ENCODE measurements at regions not wholly inside any gene's neighbourhood (a gene's known extent, or its start where the extent isn't known, plus 50 kb on each side); places are given as distances from the start of the nearest gene placed in this dataset.

DNA sequence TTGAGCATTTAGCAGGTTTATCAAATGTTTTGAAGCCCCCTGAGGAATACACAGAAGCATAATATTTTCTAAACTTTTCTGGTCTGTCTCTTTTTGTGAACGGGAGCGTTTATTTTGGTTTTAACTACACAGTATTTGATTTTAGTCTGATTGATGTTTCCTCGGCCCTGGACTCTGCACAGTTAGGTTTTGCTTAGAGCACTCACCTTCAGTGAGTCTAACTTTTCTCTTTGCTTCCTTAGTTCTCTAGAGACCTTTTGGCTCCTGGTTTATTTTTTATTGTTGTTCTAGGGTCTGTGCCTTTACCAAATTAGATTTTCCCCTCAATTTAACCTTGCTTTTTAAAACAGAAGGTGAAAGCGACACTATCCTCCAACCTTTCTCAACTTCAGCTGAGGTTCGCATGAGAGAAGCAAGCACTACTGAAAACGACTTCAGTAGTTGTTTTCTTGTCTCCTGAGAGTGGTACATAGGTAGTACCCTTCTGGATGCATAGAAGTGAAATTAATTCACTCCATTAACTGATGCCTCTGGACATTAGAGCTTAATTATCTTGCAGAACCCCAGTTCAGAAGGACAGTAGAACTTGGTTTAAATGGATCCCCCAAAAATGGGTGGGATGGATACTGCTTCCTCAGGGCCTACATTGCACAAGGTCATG lies 166.7 kb upstream of the ELL2 start:
- no peaks in the 10 kb centered on the region for H3K79me2 ChIP-seq (ENCODE audit: insufficient read depth)
- H3K4me1 ChIP-seq (ENCODE audit: control insufficient read depth in 1 of 2, insufficient read depth in 2 of 2, low read depth in 1 of 2, low read length in 1 of 2): peaks cover 0 to 30% of the 10 kb centered on the region in 2 experiments; a peak in 2 of 4 replicates
- DNase-seq: no peak
- peaks cover 18% of the 10 kb centered on the region for H3F3A ChIP-seq (replicated peaks; ENCODE audit: insufficient read depth)
- ChIA-PET CTCF (no interaction called here), POLR2A (no interaction called here)
- no peak overlapping the region for H2AFZ ChIP-seq (ENCODE audit: low read depth)
- peak overlapping the region in 1 of 2 experiments; percentile 60; a peak in 1 of 4 replicates for H3K27ac ChIP-seq (ENCODE audit: low read depth in 2 of 2, low read length in 1 of 2)
- H3K36me3 ChIP-seq (replicated peaks in 1 of 2; ENCODE audit: control insufficient read depth in 1 of 2, insufficient read depth in 2 of 2, low read length in 1 of 2): no peaks in the 10 kb centered on the region
- no peaks in the 10 kb centered on the region for H4K20me1 ChIP-seq (ENCODE audit: insufficient read depth)
- H3K9me3 ChIP-seq: no peaks in the 10 kb centered on the region
- no peaks in the 10 kb centered on the region for H3K27me3 ChIP-seq (ENCODE audit: insufficient read depth)
- 0 out of 2 replicates have a peak overlapping the region, but pooled peaks have one; percentile 8 for H3K4me2 ChIP-seq
- no peaks in the 10 kb centered on the region for H3K9me2 ChIP-seq
- WGBS (ENCODE audit: low lambda C conversion rate): 89% methylated on average over 6 of the region's 6 CpGs
- no peak overlapping the region for H3K9ac ChIP-seq
- TF ChIP-seq NFIC (IDR thresholded peaks at IDR 0.05; ENCODE audit: borderline replicate concordance): no peak
- no peak overlapping the region for H3K4me3 ChIP-seq (ENCODE audit: low read depth in 2 of 2, low read length in 1 of 2)

DNA sequence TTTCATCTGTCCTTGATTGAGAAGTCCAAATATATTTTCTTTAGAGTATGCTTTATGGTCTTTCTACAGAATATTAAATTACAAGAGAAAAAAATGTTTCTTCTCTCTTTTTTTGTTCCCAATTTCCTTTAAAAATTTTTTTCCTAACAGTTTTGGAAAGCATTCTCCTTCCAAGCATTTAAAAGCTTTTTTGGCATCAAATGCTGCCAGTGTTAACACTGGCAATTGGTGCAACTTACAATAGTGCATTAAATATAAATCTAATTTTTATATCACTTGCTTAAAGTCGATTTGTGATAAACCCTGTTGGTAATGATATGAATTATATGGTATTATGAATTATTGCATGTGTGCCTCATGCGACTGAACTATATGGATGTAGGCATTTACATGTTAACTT lies 165.9 kb upstream of the ELL2 start:
- no peak overlapping the region; the same call in none of the 2 replicates for H2AFZ ChIP-seq (ENCODE audit: low read depth)
- peaks cover 18% of the 10 kb centered on the region for H3F3A ChIP-seq (replicated peaks; ENCODE audit: insufficient read depth)
- no peaks in the 10 kb centered on the region for H3K36me3 ChIP-seq (replicated peaks in 1 of 2; ENCODE audit: control insufficient read depth in 1 of 2, insufficient read depth in 2 of 2, low read length in 1 of 2)
- WGBS (ENCODE audit: low lambda C conversion rate): 53% methylated on average over 2 of the region's 2 CpGs
- POLR2A ChIA-PET: no interaction called here
- peak overlapping the region; percentile 8; the same call in 1 of the 2 replicates for H3K4me2 ChIP-seq
- H3K79me2 ChIP-seq (ENCODE audit: insufficient read depth): no peaks in the 10 kb centered on the region
- CTCF ChIA-PET: no interaction called here
- no peaks in the 10 kb centered on the region for H3K9me3 ChIP-seq
- H4K20me1 ChIP-seq (ENCODE audit: insufficient read depth): no peaks in the 10 kb centered on the region
- H3K27ac ChIP-seq (ENCODE audit: low read depth in 2 of 2, low read length in 1 of 2): peak overlapping the region; percentile 27 to 60; a peak in 2 of 4 replicates
- peaks cover 0 to 30% of the 10 kb centered on the region in 2 experiments; a peak in 2 of 4 replicates for H3K4me1 ChIP-seq (ENCODE audit: control insufficient read depth in 1 of 2, insufficient read depth in 2 of 2, low read depth in 1 of 2, low read length in 1 of 2)
- H3K27me3 ChIP-seq (ENCODE audit: insufficient read depth): no peaks in the 10 kb centered on the region
- no peak overlapping the region for H3K4me3 ChIP-seq (ENCODE audit: low read depth in 2 of 2, low read length in 1 of 2)
- no peak for TF ChIP-seq GATA2 (CRISPR knock-in tag; IDR thresholded peaks at IDR 0.05)
- no peak for TF ChIP-seq TAF1 (IDR thresholded peaks at IDR 0.05; ENCODE audit: borderline replicate concordance, low read depth, low read length)
- no peak for TF ChIP-seq GABPA (IDR thresholded peaks at IDR 0.05; ENCODE audit: low read depth)
- TF ChIP-seq, protein P1, sequence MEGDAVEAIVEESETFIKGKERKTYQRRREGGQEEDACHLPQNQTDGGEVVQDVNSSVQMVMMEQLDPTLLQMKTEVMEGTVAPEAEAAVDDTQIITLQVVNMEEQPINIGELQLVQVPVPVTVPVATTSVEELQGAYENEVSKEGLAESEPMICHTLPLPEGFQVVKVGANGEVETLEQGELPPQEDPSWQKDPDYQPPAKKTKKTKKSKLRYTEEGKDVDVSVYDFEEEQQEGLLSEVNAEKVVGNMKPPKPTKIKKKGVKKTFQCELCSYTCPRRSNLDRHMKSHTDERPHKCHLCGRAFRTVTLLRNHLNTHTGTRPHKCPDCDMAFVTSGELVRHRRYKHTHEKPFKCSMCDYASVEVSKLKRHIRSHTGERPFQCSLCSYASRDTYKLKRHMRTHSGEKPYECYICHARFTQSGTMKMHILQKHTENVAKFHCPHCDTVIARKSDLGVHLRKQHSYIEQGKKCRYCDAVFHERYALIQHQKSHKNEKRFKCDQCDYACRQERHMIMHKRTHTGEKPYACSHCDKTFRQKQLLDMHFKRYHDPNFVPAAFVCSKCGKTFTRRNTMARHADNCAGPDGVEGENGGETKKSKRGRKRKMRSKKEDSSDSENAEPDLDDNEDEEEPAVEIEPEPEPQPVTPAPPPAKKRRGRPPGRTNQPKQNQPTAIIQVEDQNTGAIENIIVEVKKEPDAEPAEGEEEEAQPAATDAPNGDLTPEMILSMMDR (IDR thresholded peaks at IDR 0.05): no peak
- no peak for TF ChIP-seq MXI1 (IDR thresholded peaks at IDR 0.05; ENCODE audit: low read depth, low read length)
- TF ChIP-seq NRF1 (IDR thresholded peaks at IDR 0.05; ENCODE audit: low read depth, low read length): no peak
- TF ChIP-seq TEAD4 (IDR thresholded peaks at IDR 0.05; ENCODE audit: borderline replicate concordance, insufficient read depth): no peak
- TF ChIP-seq ELF1 (IDR thresholded peaks at IDR 0.05): no peak
- TF ChIP-seq JUND (IDR thresholded peaks at IDR 0.05): no peak
- TF ChIP-seq TCF12 (IDR thresholded peaks at IDR 0.05): no peak
- TF ChIP-seq, protein P2, sequence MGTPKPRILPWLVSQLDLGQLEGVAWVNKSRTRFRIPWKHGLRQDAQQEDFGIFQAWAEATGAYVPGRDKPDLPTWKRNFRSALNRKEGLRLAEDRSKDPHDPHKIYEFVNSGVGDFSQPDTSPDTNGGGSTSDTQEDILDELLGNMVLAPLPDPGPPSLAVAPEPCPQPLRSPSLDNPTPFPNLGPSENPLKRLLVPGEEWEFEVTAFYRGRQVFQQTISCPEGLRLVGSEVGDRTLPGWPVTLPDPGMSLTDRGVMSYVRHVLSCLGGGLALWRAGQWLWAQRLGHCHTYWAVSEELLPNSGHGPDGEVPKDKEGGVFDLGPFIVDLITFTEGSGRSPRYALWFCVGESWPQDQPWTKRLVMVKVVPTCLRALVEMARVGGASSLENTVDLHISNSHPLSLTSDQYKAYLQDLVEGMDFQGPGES (IDR thresholded peaks at IDR 0.05; ENCODE audit: low read depth, low read length): no peak
- TF ChIP-seq POLR2AphosphoS5 (IDR thresholded peaks at IDR 0.05; ENCODE audit: low read depth, low read length): no peak
- TF ChIP-seq FOSL2 (IDR thresholded peaks at IDR 0.05; ENCODE audit: borderline replicate concordance, low read depth): no peak
- no peak for TF ChIP-seq RXRA (IDR thresholded peaks at IDR 0.05; ENCODE audit: borderline replicate concordance, low read depth)
- TF ChIP-seq, protein P3, sequence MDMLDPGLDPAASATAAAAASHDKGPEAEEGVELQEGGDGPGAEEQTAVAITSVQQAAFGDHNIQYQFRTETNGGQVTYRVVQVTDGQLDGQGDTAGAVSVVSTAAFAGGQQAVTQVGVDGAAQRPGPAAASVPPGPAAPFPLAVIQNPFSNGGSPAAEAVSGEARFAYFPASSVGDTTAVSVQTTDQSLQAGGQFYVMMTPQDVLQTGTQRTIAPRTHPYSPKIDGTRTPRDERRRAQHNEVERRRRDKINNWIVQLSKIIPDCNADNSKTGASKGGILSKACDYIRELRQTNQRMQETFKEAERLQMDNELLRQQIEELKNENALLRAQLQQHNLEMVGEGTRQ (IDR thresholded peaks at IDR 0.05; ENCODE audit: borderline replicate concordance, low read depth, low read length): no peak
- TF ChIP-seq, protein P4, sequence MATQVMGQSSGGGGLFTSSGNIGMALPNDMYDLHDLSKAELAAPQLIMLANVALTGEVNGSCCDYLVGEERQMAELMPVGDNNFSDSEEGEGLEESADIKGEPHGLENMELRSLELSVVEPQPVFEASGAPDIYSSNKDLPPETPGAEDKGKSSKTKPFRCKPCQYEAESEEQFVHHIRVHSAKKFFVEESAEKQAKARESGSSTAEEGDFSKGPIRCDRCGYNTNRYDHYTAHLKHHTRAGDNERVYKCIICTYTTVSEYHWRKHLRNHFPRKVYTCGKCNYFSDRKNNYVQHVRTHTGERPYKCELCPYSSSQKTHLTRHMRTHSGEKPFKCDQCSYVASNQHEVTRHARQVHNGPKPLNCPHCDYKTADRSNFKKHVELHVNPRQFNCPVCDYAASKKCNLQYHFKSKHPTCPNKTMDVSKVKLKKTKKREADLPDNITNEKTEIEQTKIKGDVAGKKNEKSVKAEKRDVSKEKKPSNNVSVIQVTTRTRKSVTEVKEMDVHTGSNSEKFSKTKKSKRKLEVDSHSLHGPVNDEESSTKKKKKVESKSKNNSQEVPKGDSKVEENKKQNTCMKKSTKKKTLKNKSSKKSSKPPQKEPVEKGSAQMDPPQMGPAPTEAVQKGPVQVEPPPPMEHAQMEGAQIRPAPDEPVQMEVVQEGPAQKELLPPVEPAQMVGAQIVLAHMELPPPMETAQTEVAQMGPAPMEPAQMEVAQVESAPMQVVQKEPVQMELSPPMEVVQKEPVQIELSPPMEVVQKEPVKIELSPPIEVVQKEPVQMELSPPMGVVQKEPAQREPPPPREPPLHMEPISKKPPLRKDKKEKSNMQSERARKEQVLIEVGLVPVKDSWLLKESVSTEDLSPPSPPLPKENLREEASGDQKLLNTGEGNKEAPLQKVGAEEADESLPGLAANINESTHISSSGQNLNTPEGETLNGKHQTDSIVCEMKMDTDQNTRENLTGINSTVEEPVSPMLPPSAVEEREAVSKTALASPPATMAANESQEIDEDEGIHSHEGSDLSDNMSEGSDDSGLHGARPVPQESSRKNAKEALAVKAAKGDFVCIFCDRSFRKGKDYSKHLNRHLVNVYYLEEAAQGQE (IDR thresholded peaks at IDR 0.05; ENCODE audit: low read depth, low read length): no peak
- TF ChIP-seq, protein P5, sequence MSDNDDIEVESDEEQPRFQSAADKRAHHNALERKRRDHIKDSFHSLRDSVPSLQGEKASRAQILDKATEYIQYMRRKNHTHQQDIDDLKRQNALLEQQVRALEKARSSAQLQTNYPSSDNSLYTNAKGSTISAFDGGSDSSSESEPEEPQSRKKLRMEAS (IDR thresholded peaks at IDR 0.05; ENCODE audit: low read depth): no peak
- H3K9ac ChIP-seq: no peak overlapping the region
- no peaks in the 10 kb centered on the region for H3K9me2 ChIP-seq
- DNase-seq: no peak

Measured in SK-N-SH (cell line).